ENCODE measurements at regions not wholly inside any gene's neighbourhood (a gene's known extent, or its start where the extent isn't known, plus 50 kb on each side); places are given as distances from the start of the nearest gene placed in this dataset.
A peak's percentile ranks its signal among the peaks of the same experiment; 100 is the strongest.
"Not testable (repeated sequence)": the region's sequence is repeated elsewhere in the genome, so short reads cannot be mapped to it uniquely, and the experiment has no call there.

- BruUV-seq (replicated peaks), result no TSS peak
- no peak overlapping the region for H3K4me3 ChIP-seq (ENCODE audit: low read depth, low read length, poor library complexity, severe bottlenecking)
- peaks cover 4% of the 10 kb centered on the region; the same call in 1 of the 2 replicates for H3K36me3 ChIP-seq (ENCODE audit: insufficient read depth, low read length)
- H4K20me1 ChIP-seq (ENCODE audit: insufficient read depth, low read length), result no peaks in the 10 kb centered on the region
- H2AFZ ChIP-seq (ENCODE audit: low read length), result peak overlapping the region; percentile 38; the same call in 1 of the 2 replicates
- no peaks in the 10 kb centered on the region for H3K9me2 ChIP-seq (ENCODE audit: insufficient read depth, low read length)
- DNase-seq (ENCODE audit: low spot score), result no peak
- peak overlapping the region; percentile 57 for H3K4me2 ChIP-seq (ENCODE audit: low read length)
- H3K4me1 ChIP-seq (ENCODE audit: insufficient read depth, low read length, poor library complexity, severe bottlenecking), result peaks cover 8% of the 10 kb centered on the region
- H3K79me2 ChIP-seq (ENCODE audit: insufficient read depth, low read depth, low read length), result no peaks in the 10 kb centered on the region
- POLR2A ChIA-PET, result interaction anchor here (0.5 to 2.3 kb wide), 5 partner anchors 11 to 765 kb away, joined by 3 to 15 read pairs (median 4); no protein-coding TSS in a partner anchor
- TF ChIP-seq EZH2phosphoT487 (IDR thresholded peaks at IDR 0.05; ENCODE audit: borderline replicate concordance, low read depth, low read length) (no peak), CTCF (conservative IDR thresholded peaks at IDR 0.05; ENCODE audit: low read length) (no peak)
- no peak overlapping the region for H3K27ac ChIP-seq (ENCODE audit: low read depth, low read length, poor library complexity, severe bottlenecking)
- intact Hi-C loops (cut with micrococcal nuclease; ENCODE audit: unreplicated experiment), result no loop called here
- CTCF ChIA-PET (ENCODE audit: unreplicated experiment), result no interaction called here
- H3K9me3 ChIP-seq (ENCODE audit: low read length), result peaks cover 4% of the 10 kb centered on the region; the same call in 1 of the 2 replicates
Observed at GRCh38 chr3:187889106-187889505, 143.8 kb upstream of the BCL6 start.

GRCh38 chr3:187889601-187890404, 144.5 kb upstream of the BCL6 start:
- intact Hi-C loops (cut with micrococcal nuclease; ENCODE audit: unreplicated experiment), result no loop called here

GRCh38 chr3:187890405-187890752, 145.1 kb upstream of the BCL6 start:
- POLR2A ChIA-PET, result interaction anchor here (0.6 kb wide), 1 partner anchor 199 kb away, joined by 3 read pairs; no protein-coding TSS in a partner anchor
- H3K27ac ChIP-seq (ENCODE audit: low read depth, low read length, poor library complexity, severe bottlenecking); H3K36me3 ChIP-seq (ENCODE audit: insufficient read depth, low read length); DNase-seq (ENCODE audit: low spot score); H2AFZ ChIP-seq (ENCODE audit: low read length); BruUV-seq (replicated peaks); intact Hi-C loops (cut with micrococcal nuclease; ENCODE audit: unreplicated experiment); CTCF ChIA-PET (ENCODE audit: unreplicated experiment); H3K4me2 ChIP-seq (ENCODE audit: low read length); H3K4me1 ChIP-seq (ENCODE audit: insufficient read depth, low read length, poor library complexity, severe bottlenecking); H3K9me2 ChIP-seq (ENCODE audit: insufficient read depth, low read length); H3K9me3 ChIP-seq (ENCODE audit: low read length); H4K20me1 ChIP-seq (ENCODE audit: insufficient read depth, low read length); H3K4me3 ChIP-seq (ENCODE audit: low read depth, low read length, poor library complexity, severe bottlenecking); H3K79me2 ChIP-seq (ENCODE audit: insufficient read depth, low read depth, low read length): not testable (repeated sequence)

More at GRCh38 chr3:187889601-187890404, 144.5 kb upstream of the BCL6 start:
- Histone ChIP-seq H3K79me2 (ENCODE audit: insufficient read depth, low read depth, low read length) (no peaks in the 10 kb centered on the region), H3K27ac (ENCODE audit: low read depth, low read length, poor library complexity, severe bottlenecking) (no peak overlapping the region), H3K4me3 (ENCODE audit: low read depth, low read length, poor library complexity, severe bottlenecking) (no peak overlapping the region), H2AFZ (ENCODE audit: low read length) (peak overlapping the region; percentile 38; the same call in 1 of the 2 replicates), H4K20me1 (ENCODE audit: insufficient read depth, low read length) (no peaks in the 10 kb centered on the region), H3K36me3 (ENCODE audit: insufficient read depth, low read length) (peaks cover 4% of the 10 kb centered on the region; the same call in 1 of the 2 replicates), H3K9me2 (ENCODE audit: insufficient read depth, low read length) (no peaks in the 10 kb centered on the region), H3K4me1 (ENCODE audit: insufficient read depth, low read length, poor library complexity, severe bottlenecking) (peaks cover 8% of the 10 kb centered on the region), H3K9me3 (ENCODE audit: low read length) (peaks cover 4% of the 10 kb centered on the region; the same call in 1 of the 2 replicates), H3K4me2 (ENCODE audit: low read length) (peak overlapping the region; percentile 57)
- ChIA-PET POLR2A (interaction anchor here (0.5 to 2.3 kb wide), 5 partner anchors 10 to 764 kb away, joined by 3 to 15 read pairs (median 4); no protein-coding TSS in a partner anchor), CTCF (ENCODE audit: unreplicated experiment) (no interaction called here)
- no TSS peak for BruUV-seq (replicated peaks)
- peak; percentile 36 for DNase-seq (ENCODE audit: low spot score)
- TF ChIP-seq CTCF (conservative IDR thresholded peaks at IDR 0.05; ENCODE audit: low read length) (no peak), EZH2phosphoT487 (IDR thresholded peaks at IDR 0.05; ENCODE audit: borderline replicate concordance, low read depth, low read length) (no peak)
